GM12878 (cell line): ENCODE measurements at regions not wholly inside any gene's neighbourhood (a gene's known extent, or its start where the extent isn't known, plus 50 kb on each side); places are given as distances from the start of the nearest gene placed in this dataset.

Source experiments
- ATAC-seq: fragments of 200-7000 bp; cut with Tn5 transposase; 3 replicates; pipeline ENCODE4 v1.9.1; 2020; ENCODE audit warnings: mild to moderate bottlenecking, moderate library complexity
- BruUV-seq: library from RNA; stranded (reverse); fragments of 400-500 nt; replicated peaks from 2 replicates; lab custom pipeline; 2021; lab: Mats Ljungman, UMichigan
- CTCF ChIA-PET: fragments of 300-600 bp; sonication (Branson Sonifier 250); formaldehyde crosslinking; extraction: SDS; loops from one replicate; lab custom pipeline; 2021; ENCODE audit warnings: inconsistent platforms; lab: Yijun Ruan, JAX
- POLR2A ChIA-PET: fragments of 350-600 bp; formaldehyde crosslinking; extraction: SDS; loops from one replicate; lab custom pipeline; 2021; ENCODE audit warnings: inconsistent platforms; lab: Charles Lee
- RAD21 ChIA-PET: fragments of 300-600 bp; sonication (Branson Sonifier 250); formaldehyde crosslinking; loops from one replicate; lab custom pipeline; 2023; ENCODE audit warnings: antibody characterized with exemption; ENCODE audit not compliant: unreplicated experiment; lab: Charles Lee
- SMC1A ChIA-PET: fragments of 300-600 bp; sonication (Branson Sonifier 250); formaldehyde crosslinking; loops from one replicate; lab custom pipeline; 2023; ENCODE audit not compliant: unreplicated experiment, uncharacterized antibody; lab: Charles Lee
- DNase-seq: peaks from one replicate; pipeline ENCODE4 v3.0.0-alpha.2; 2011; ENCODE audit warnings: low read depth, low spot score
- FAIRE-seq: peaks from 3 replicates; lab custom pipeline; 2011; peaks lifted over from hg19 to GRCh38; lab: Jason Lieb, UNC
- H2AFZ ChIP-seq: 2 replicates; pipeline ENCODE4 v1.6.0; 2011; ENCODE audit warnings: low read depth, low read length, control low read depth; ENCODE audit not compliant: control insufficient read depth
- H3K27ac ChIP-seq: 2 replicates; pipeline ENCODE4 v1.5.1; 2011; ENCODE audit warnings: control low read depth; ENCODE audit not compliant: control insufficient read depth, insufficient read depth
- H3K27me3 ChIP-seq, 2 experiments: replicated peaks in 1 of 2; 2 replicates each; pipeline versions ENCODE4 v1.6.0 to v1.6.1; 2011; ENCODE audit warnings: low read length in 1 of 2; ENCODE audit not compliant: control insufficient read depth in 2 of 2, insufficient read depth in 2 of 2
- H3K36me3 ChIP-seq, 2 experiments: 2 replicates each; pipeline ENCODE4 v1.5.1; 2011; ENCODE audit warnings: low read length in 1 of 2; ENCODE audit not compliant: control insufficient read depth in 2 of 2, insufficient read depth in 2 of 2
- H3K4me1 ChIP-seq: 2 replicates; pipeline ENCODE4 v1.6.1; 2011; ENCODE audit warnings: mild to moderate bottlenecking, low read length, moderate library complexity, mixed read lengths; ENCODE audit not compliant: control insufficient read depth, insufficient read depth
- H3K4me2 ChIP-seq: 2 replicates; pipeline ENCODE4 v1.6.0; 2011; ENCODE audit warnings: control low read depth; ENCODE audit not compliant: control insufficient read depth, insufficient read depth
- H3K4me3 ChIP-seq: fragments of 200-600 bp; sonication (generic); 2 replicates; pipeline ENCODE4 v1.5.1; 2016
- H3K79me2 ChIP-seq: 2 replicates; pipeline ENCODE4 v1.6.0; 2011; ENCODE audit warnings: low read length; ENCODE audit not compliant: control insufficient read depth, insufficient read depth
- H3K9ac ChIP-seq: 2 replicates; pipeline ENCODE4 v1.8.0; 2011; ENCODE audit warnings: low read length, control low read depth, mixed read lengths; ENCODE audit not compliant: control insufficient read depth, insufficient read depth
- H3K9me3 ChIP-seq: replicated peaks from 3 replicates; pipeline ENCODE4 v1.5.1; 2011; ENCODE audit warnings: mild to moderate bottlenecking, low read length; ENCODE audit not compliant: control insufficient read depth, insufficient read depth
- H4K20me1 ChIP-seq: 2 replicates; pipeline ENCODE4 v1.6.0; 2011; ENCODE audit not compliant: control insufficient read depth, insufficient read depth
- CEBPB ChIP-seq, 2 experiments: fragments of 150-350 bp in 1 of 2; IDR thresholded peaks; 2 replicates each; pipeline ENCODE4 v1.6.1; 2012 to 2014; ENCODE audit warnings: low read depth in 2 of 2, low read length in 2 of 2, borderline replicate concordance in 1 of 2, inconsistent platforms in 1 of 2
- ESRRA ChIP-seq: IDR thresholded peaks from 2 replicates; pipeline ENCODE4 v1.6.1; 2012; ENCODE audit warnings: mild to moderate bottlenecking, low read length, improper control_type of control experiment
- HSF1 ChIP-seq: fragments of 150-350 bp; IDR thresholded peaks from 2 replicates; pipeline ENCODE4 v1.6.1; 2014; ENCODE audit warnings: mild to moderate bottlenecking, low read depth, low read length
- MXI1 ChIP-seq: fragments of 150-350 bp; IDR thresholded peaks from 2 replicates; pipeline ENCODE4 v1.6.1; 2011; ENCODE audit warnings: low read depth, mild to moderate bottlenecking, inconsistent platforms, low read length, improper control_type of control experiment
- NRF1 ChIP-seq: conservative IDR thresholded peaks from 2 replicates; pipeline ENCODE4 v1.6.1; 2011; ENCODE audit warnings: mild to moderate bottlenecking, low read depth, low read length, improper control_type of control experiment
- SMARCA5 ChIP-seq: fragments of 450-650 bp; IDR thresholded peaks from 2 replicates; pipeline ENCODE4 v1.6.1; 2017; ENCODE audit warnings: mild to moderate bottlenecking
- ZBTB4 ChIP-seq: fragments of 450-650 bp; formaldehyde crosslinking; IDR thresholded peaks from 2 replicates; pipeline ENCODE4 v1.4.0; 2022; ENCODE audit warnings: mild to moderate bottlenecking, moderate library complexity
- ZNF622 ChIP-seq: fragments of 450-650 bp; IDR thresholded peaks from 2 replicates; pipeline ENCODE4 v1.6.1; 2017; ENCODE audit warnings: mild to moderate bottlenecking, inconsistent platforms
- WGBS: methylation state at CpG from one replicate; pipeline ENCODE4 v1.1.6; 2016; ENCODE audit warnings: low lambda C conversion rate; ENCODE audit not compliant: insufficient replicate concordance, insufficient coverage; ENCODE audit errors: missing lambda C conversion rate; 5-methylcytosine and 5-hydroxymethylcytosine counted together
- in situ Hi-C: fragments of 300-500 bp; cut with MboI; formaldehyde crosslinking; loops from 9 replicates; pipeline ENCODE4 v1.14.3; 2018; ENCODE audit warnings: mixed read lengths
- intact Hi-C: fragments of 100-400 bp; cut with micrococcal nuclease; formaldehyde crosslinking; loops from one replicate; pipeline ENCODE4 v1.14.2; 2022; ENCODE audit not compliant: unreplicated experiment
- TF ChIP-seq, protein P1 (sequence below): IDR thresholded peaks from 2 replicates; pipeline ENCODE4 v1.6.1; 2011; ENCODE audit warnings: mild to moderate bottlenecking, low read depth, low read length, moderate library complexity; ENCODE audit not compliant: insufficient replicate concordance

DNA sequence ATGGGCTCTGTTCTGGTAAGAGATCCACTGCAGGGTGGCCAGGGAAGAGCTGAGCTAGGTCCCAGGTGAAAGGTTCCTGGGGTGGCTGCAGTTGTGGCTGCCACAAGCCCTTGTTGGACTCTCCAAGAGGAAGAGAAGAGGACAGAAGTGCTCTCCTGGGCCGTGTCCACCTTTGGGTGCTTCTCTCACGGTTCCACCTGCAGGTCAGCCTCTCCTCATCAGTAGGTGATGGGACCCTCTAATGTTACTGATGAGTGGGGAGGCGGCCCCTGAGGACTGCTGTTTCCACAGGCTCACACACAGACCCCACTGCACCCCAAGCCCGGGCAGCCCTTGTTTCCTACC lies 804.9 kb downstream of the BRD1 start:
- RAD21 ChIA-PET = no interaction called here
- no peak overlapping the region for H3K4me2 ChIP-seq
- BruUV-seq = no TSS peak
- no peaks in the 10 kb centered on the region for H3K36me3 ChIP-seq
- no peak for TF ChIP-seq ESRRA
- TF ChIP-seq NRF1 = no peak
- no peak for TF ChIP-seq CEBPB (IDR thresholded peaks at IDR 0.05; ENCODE audit: borderline replicate concordance in 1 of 2, low read depth in 2 of 2, low read length in 2 of 2)
- H3K4me3 ChIP-seq = no peak overlapping the region
- CTCF ChIA-PET = no interaction called here
- FAIRE-seq (no peak), ATAC-seq (no peak), DNase-seq (no peak)
- POLR2A ChIA-PET = no interaction called here
- WGBS = 15% methylated on average over 4 of the region's 4 CpGs
- intact Hi-C loops = no loop called here
- SMC1A ChIA-PET = no interaction called here
- no peaks in the 10 kb centered on the region for H3K27me3 ChIP-seq
- H3K79me2 ChIP-seq = no peaks in the 10 kb centered on the region
- in situ Hi-C loops = no loop called here
- H4K20me1 ChIP-seq = no peaks in the 10 kb centered on the region
- H3K9me3 ChIP-seq = no peaks in the 10 kb centered on the region; the same call in 2 of the 3 replicates
- H3K4me1 ChIP-seq = no peaks in the 10 kb centered on the region
- no peak overlapping the region for H3K27ac ChIP-seq
- no peak overlapping the region for H2AFZ ChIP-seq
- no peak overlapping the region for H3K9ac ChIP-seq

DNA sequence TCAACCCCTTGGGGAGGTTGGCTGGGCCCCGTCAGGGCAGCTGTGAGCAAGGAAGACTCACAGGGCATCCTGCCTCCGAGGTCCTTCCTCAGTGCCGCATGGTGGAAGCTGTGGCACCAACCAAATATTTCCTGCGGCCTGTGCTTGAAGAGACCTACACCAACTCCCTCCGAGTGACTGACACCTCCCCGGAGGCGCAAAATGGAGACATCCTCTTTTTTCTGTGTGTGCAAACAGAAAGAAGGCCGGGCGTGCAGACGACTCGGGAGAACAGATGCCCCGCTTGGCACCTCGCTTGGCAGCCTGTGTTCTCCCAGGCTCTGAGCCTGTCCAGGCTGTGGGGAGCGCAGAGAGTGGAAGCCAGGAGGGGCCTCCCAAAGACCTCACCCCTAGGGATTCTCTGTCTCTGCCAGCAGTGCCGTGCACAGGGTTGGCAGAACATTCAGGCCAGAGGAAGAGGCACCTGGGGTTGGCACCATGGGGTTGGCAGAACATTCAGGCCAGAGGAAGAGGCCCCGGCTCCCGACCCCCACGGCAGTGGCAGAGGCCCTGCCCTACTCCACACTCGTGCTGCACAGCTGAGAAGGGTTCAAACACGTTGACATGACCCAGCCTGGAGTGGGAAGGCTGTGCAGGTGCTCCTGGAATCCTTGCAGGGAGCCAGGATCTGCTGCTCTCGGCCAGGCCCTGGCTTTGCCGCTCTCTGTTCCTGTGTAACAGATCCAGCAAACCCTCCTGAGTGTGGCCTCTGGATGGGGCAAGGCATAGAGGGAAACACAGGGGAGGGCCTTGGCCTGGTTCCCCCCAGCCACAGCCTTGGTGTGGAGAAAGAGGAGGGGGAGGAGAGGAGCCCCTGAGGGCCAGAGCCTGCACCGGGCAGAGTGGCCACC lies 805.5 kb downstream of the BRD1 start:
- WGBS = 31% methylated on average over 23 of the region's 23 CpGs
- Histone ChIP-seq H3K9me3 (no peaks in the 10 kb centered on the region; the same call in 2 of the 3 replicates), H2AFZ (no peak overlapping the region), H3K79me2 (no peaks in the 10 kb centered on the region), H3K4me2 (no peak overlapping the region), H4K20me1 (no peaks in the 10 kb centered on the region), H3K27me3 (no peaks in the 10 kb centered on the region), H3K4me3 (no peak overlapping the region), H3K27ac (no peak overlapping the region), H3K9ac (no peak overlapping the region), H3K4me1 (no peaks in the 10 kb centered on the region), H3K36me3 (no peaks in the 10 kb centered on the region)
- in situ Hi-C loops = no loop called here
- CTCF ChIA-PET = no interaction called here
- TF ChIP-seq HSF1 = no peak
- TF ChIP-seq, protein P1, sequence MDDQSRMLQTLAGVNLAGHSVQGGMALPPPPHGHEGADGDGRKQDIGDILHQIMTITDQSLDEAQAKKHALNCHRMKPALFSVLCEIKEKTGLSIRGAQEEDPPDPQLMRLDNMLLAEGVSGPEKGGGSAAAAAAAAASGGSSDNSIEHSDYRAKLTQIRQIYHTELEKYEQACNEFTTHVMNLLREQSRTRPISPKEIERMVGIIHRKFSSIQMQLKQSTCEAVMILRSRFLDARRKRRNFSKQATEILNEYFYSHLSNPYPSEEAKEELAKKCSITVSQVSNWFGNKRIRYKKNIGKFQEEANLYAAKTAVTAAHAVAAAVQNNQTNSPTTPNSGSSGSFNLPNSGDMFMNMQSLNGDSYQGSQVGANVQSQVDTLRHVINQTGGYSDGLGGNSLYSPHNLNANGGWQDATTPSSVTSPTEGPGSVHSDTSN = no peak
- TF ChIP-seq ZNF622 = no peak
- no peak for TF ChIP-seq SMARCA5
- TF ChIP-seq MXI1 = no peak
- TF ChIP-seq ZBTB4 (CRISPR knock-in tag) = no peak
- no TSS peak for BruUV-seq
- POLR2A ChIA-PET = no interaction called here
- intact Hi-C loops = no loop called here
- DNase-seq (no peak), FAIRE-seq (no peak), ATAC-seq (no peak)
- RAD21 ChIA-PET = no interaction called here
- SMC1A ChIA-PET = no interaction called here
